HCT116 (cell line): ENCODE measurements at regions not wholly inside any gene's neighbourhood (a gene's known extent, or its start where the extent isn't known, plus 50 kb on each side); places are given as distances from the start of the nearest gene placed in this dataset.

Experiments
- ATAC-seq: fragments of 200-7000 bp; cut with Tn5 transposase; 2 replicates; pipeline ENCODE4 v1.9.1; 2020; ENCODE audit warnings: mild to moderate bottlenecking, moderate library complexity
- BruUV-seq: library from RNA; stranded (reverse); fragments of 400-500 nt; replicated peaks from 2 replicates; lab custom pipeline; 2021; lab: Mats Ljungman, UMichigan
- CTCF ChIA-PET: fragments of 300-600 bp; sonication (Branson Sonifier 250); formaldehyde crosslinking; loops from one replicate; lab custom pipeline; 2021; ENCODE audit warnings: antibody characterized with exemption; lab: Charles Lee
- POLR2A ChIA-PET: fragments of 300-600, 350-600 bp; sonication (Branson Sonifier 250); formaldehyde crosslinking; loops from one replicate; lab custom pipeline; 2021; ENCODE audit warnings: antibody characterized with exemption; lab: Charles Lee
- RAD21 ChIA-PET, 2 experiments: fragments of 300-600 bp; sonication (Branson Sonifier 250); formaldehyde crosslinking; loops; one replicate each; lab custom pipeline; 2023; ENCODE audit warnings: low total read pairs in 2 of 2; ENCODE audit not compliant: uncharacterized antibody in 2 of 2, unreplicated experiment in 2 of 2, low non-redundant PET in 1 of 2; lab: Charles Lee
- DNase-seq: peaks from one replicate; pipeline ENCODE4 v3.0.0-alpha.2; 2010; ENCODE audit warnings: low read depth, low spot score
- H2AFZ ChIP-seq: fragments of 200-600 bp; shearing (Covaris generic), sonication (generic); 2 replicates; pipeline ENCODE4 v1.6.1; 2017; ENCODE audit warnings: low read depth, mixed run types, mixed read lengths, antibody characterized with exemption, low read length; ENCODE audit not compliant: poor library complexity, severe bottlenecking
- H3K27ac ChIP-seq: 2 replicates; pipeline ENCODE4 v1.5.1; 2012; ENCODE audit warnings: low read depth, low read length
- H3K27me3 ChIP-seq: fragments of 200-600 bp; sonication (generic); 2 replicates; pipeline ENCODE4 v1.6.1; 2016; ENCODE audit warnings: mixed run types, low read length, mixed read lengths; ENCODE audit not compliant: insufficient read depth
- H3K36me3 ChIP-seq, 2 experiments: fragments of 200-500 bp in 1 of 2; fragments of 200-600 bp in 1 of 2; sonication (Bioruptor generic) in 1 of 2; sonication (generic) in 1 of 2; 2 replicates each; pipeline versions ENCODE4 v1.5.1 to v1.6.1; 2014 to 2016; ENCODE audit warnings: low read length in 2 of 2, inconsistent platforms in 1 of 2, mixed read lengths in 1 of 2, mixed run types in 1 of 2; ENCODE audit not compliant: insufficient read depth in 2 of 2, control insufficient read depth in 1 of 2
- H3K4me1 ChIP-seq, 2 experiments: fragments of 200-600 bp in 1 of 2; sonication (generic) in 1 of 2; 2 replicates each; pipeline versions ENCODE4 v1.5.1 to v1.6.1; 2012 to 2017; ENCODE audit warnings: low read length in 2 of 2, inconsistent platforms in 1 of 2, mild to moderate bottlenecking in 1 of 2, mixed read lengths in 1 of 2, mixed run types in 1 of 2, moderate library complexity in 1 of 2; ENCODE audit not compliant: insufficient read depth in 2 of 2, control insufficient read depth in 1 of 2
- H3K4me2 ChIP-seq: fragments of 200-600 bp; sonication (generic); 2 replicates; pipeline ENCODE4 v1.6.1; 2017; ENCODE audit warnings: mixed run types, low read length, mixed read lengths
- H3K4me3 ChIP-seq, 2 experiments: fragments of 200-600 bp in 1 of 2; sonication (generic) in 1 of 2; replicated peaks in 1 of 2; 2 replicates each; pipeline ENCODE4 v1.5.1; 2011 to 2016; ENCODE audit warnings: low read length in 2 of 2, control low read depth in 1 of 2, low read depth in 1 of 2, mild to moderate bottlenecking in 1 of 2, mixed read lengths in 1 of 2, mixed run types in 1 of 2
- H3K79me2 ChIP-seq: fragments of 200-600 bp; sonication (generic); 2 replicates; pipeline ENCODE4 v1.6.1; 2017; ENCODE audit warnings: mild to moderate bottlenecking, mixed run types, low read length, moderate library complexity, mixed read lengths; ENCODE audit not compliant: insufficient read depth
- H3K9ac ChIP-seq: fragments of 200-600 bp; sonication (generic); 2 replicates; pipeline ENCODE4 v1.6.1; 2016; ENCODE audit warnings: low read length, mixed read lengths
- H3K9me2 ChIP-seq: fragments of 200-600 bp; sonication (generic), shearing (Covaris generic); 2 replicates; pipeline ENCODE4 v1.6.1; 2017; ENCODE audit warnings: mixed run types, mild to moderate bottlenecking, moderate library complexity; ENCODE audit not compliant: insufficient read depth
- H3K9me3 ChIP-seq, 2 experiments: fragments of 200-500 bp in 1 of 2; fragments of 200-600 bp in 1 of 2; sonication (Bioruptor generic) in 1 of 2; sonication (generic) in 1 of 2; 2 replicates each; pipeline ENCODE4 v1.6.1; 2014 to 2017; ENCODE audit warnings: low read length in 2 of 2, mixed read lengths in 2 of 2, inconsistent platforms in 1 of 2, low read depth in 1 of 2, mild to moderate bottlenecking in 1 of 2, mixed run types in 1 of 2, moderate library complexity in 1 of 2; ENCODE audit not compliant: control insufficient read depth in 1 of 2, insufficient read depth in 1 of 2
- H4K20me1 ChIP-seq: fragments of 200-600 bp; sonication (generic), shearing (Covaris generic); 2 replicates; pipeline ENCODE4 v1.6.1; 2017; ENCODE audit warnings: mixed run types, mild to moderate bottlenecking, moderate library complexity; ENCODE audit not compliant: insufficient read depth
- ATF3 ChIP-seq: IDR thresholded peaks from 2 replicates; pipeline ENCODE4 v1.6.1; 2012
- CEBPB ChIP-seq: IDR thresholded peaks from 2 replicates; pipeline ENCODE4 v1.6.1; 2012; ENCODE audit warnings: low read depth
- CTCF ChIP-seq, 3 experiments: fragments of 200-600 bp in 1 of 3; sonication (generic) in 1 of 3; IDR thresholded peaks in 2 of 3; conservative IDR thresholded peaks in 1 of 3; 2 replicates each; pipeline ENCODE4 v1.5.1; 2012 to 2017; ENCODE audit warnings: low read depth in 2 of 3, low read length in 2 of 3, antibody characterized with exemption in 1 of 3, borderline replicate concordance in 1 of 3, control low read depth in 1 of 3, mild to moderate bottlenecking in 1 of 3, mixed read lengths in 1 of 3, mixed run types in 1 of 3, moderate library complexity in 1 of 3; ENCODE audit not compliant: insufficient read depth in 1 of 3
- EGR1 ChIP-seq: IDR thresholded peaks from 2 replicates; pipeline ENCODE4 v1.6.1; 2012; ENCODE audit warnings: low read depth
- ELF1 ChIP-seq: IDR thresholded peaks from 2 replicates; pipeline ENCODE4 v1.6.1; 2012; ENCODE audit warnings: low read depth, borderline replicate concordance
- EZH2 ChIP-seq: fragments of 200-600 bp; sonication (generic); IDR thresholded peaks from 2 replicates; pipeline ENCODE4 v1.6.1; 2017; ENCODE audit warnings: antibody characterized with exemption, mixed run types
- EZH2phosphoT487 ChIP-seq: fragments of 200-600 bp; IDR thresholded peaks from 2 replicates; pipeline ENCODE4 v1.6.1; 2018; ENCODE audit warnings: antibody characterized with exemption, borderline replicate concordance
- MAX ChIP-seq: IDR thresholded peaks from 2 replicates; pipeline ENCODE4 v1.6.1; 2012
- POLR2A ChIP-seq: IDR thresholded peaks from 2 replicates; pipeline ENCODE4 v1.7.0; 2011; ENCODE audit warnings: borderline replicate concordance; ENCODE audit not compliant: insufficient read depth, insufficient read length; ENCODE audit errors: extremely low read depth
- POLR2AphosphoS5 ChIP-seq: IDR thresholded peaks from 2 replicates; pipeline ENCODE4 v1.6.1; 2011; ENCODE audit warnings: mild to moderate bottlenecking, low read depth, low read length, moderate library complexity
- RAD21 ChIP-seq: IDR thresholded peaks from 2 replicates; pipeline ENCODE4 v1.6.1; 2012; ENCODE audit warnings: low read depth, mild to moderate bottlenecking
- REST ChIP-seq: IDR thresholded peaks from 2 replicates; pipeline ENCODE4 v1.6.1; 2012; ENCODE audit warnings: low read depth
- SIN3A ChIP-seq: IDR thresholded peaks from 2 replicates; pipeline ENCODE4 v1.6.1; 2012; ENCODE audit warnings: low read depth
- SP1 ChIP-seq: IDR thresholded peaks from 2 replicates; pipeline ENCODE4 v1.6.1; 2012; ENCODE audit warnings: low read depth
- SRF ChIP-seq: IDR thresholded peaks from 2 replicates; pipeline ENCODE4 v1.6.1; 2012; ENCODE audit warnings: low read depth
- TCF7L2 ChIP-seq: IDR thresholded peaks from 2 replicates; pipeline ENCODE4 v1.7.0; 2011; ENCODE audit warnings: borderline replicate concordance, inconsistent platforms; ENCODE audit not compliant: insufficient read depth, insufficient read length; ENCODE audit errors: extremely low read depth
- YY1 ChIP-seq: IDR thresholded peaks from 2 replicates; pipeline ENCODE4 v1.6.1; 2011; ENCODE audit warnings: low read length, low read depth, moderate library complexity, mild to moderate bottlenecking; ENCODE audit not compliant: insufficient replicate concordance; ENCODE audit errors: extremely low read depth
- ZBTB33 ChIP-seq: IDR thresholded peaks from 2 replicates; pipeline ENCODE4 v1.6.1; 2011; ENCODE audit warnings: mild to moderate bottlenecking, low read length, moderate library complexity; ENCODE audit not compliant: insufficient replicate concordance; ENCODE audit errors: extremely low read depth
- ZNF274 ChIP-seq: fragments of 200-500 bp; sonication (Bioruptor generic); IDR thresholded peaks from 2 replicates; pipeline ENCODE4 v1.6.1; 2014; ENCODE audit warnings: mild to moderate bottlenecking, low read depth, low read length, inconsistent platforms
- intact Hi-C: fragments of 100-400 bp; cut with micrococcal nuclease; formaldehyde crosslinking; loops from 2 replicates; pipeline ENCODE4 v1.10.0; 2022

GRCh38 chr7:155870334-155871180 lies 58.3 kb upstream of the SHH start:
- ChIA-PET RAD21 (no interaction called here), POLR2A (no interaction called here), CTCF (no interaction called here)
- no peaks in the 10 kb centered on the region for H3K79me2 ChIP-seq
- no peak for DNase-seq
- no peaks in the 10 kb centered on the region for H3K27me3 ChIP-seq
- intact Hi-C loops = no loop called here
- no peak overlapping the region for H3K27ac ChIP-seq
- no peak overlapping the region for H3K9ac ChIP-seq
- H3K36me3 ChIP-seq = no peaks in the 10 kb centered on the region
- no peaks in the 10 kb centered on the region; a peak in 1 of 4 replicates for H3K9me3 ChIP-seq
- H3K4me1 ChIP-seq = no peaks in the 10 kb centered on the region
- H2AFZ ChIP-seq = no peak overlapping the region
- H4K20me1 ChIP-seq = no peaks in the 10 kb centered on the region
- BruUV-seq = no TSS peak
- no peaks in the 10 kb centered on the region for H3K9me2 ChIP-seq
- ATAC-seq = no peak
- no peak for TF ChIP-seq ELF1
- no peak for TF ChIP-seq ZBTB33
- no peak for TF ChIP-seq SP1
- TF ChIP-seq SIN3A = no peak
- no peak for TF ChIP-seq ATF3
- TF ChIP-seq TCF7L2 = no peak
- no peak for TF ChIP-seq POLR2A
- TF ChIP-seq EZH2 = no peak
- TF ChIP-seq CTCF (IDR thresholded peaks at IDR 0.05 in 2 of 3, conservative IDR thresholded peaks at IDR 0.05 in 1 of 3; ENCODE audit: borderline replicate concordance in 1 of 3, insufficient read depth in 1 of 3, low read depth in 2 of 3, low read length in 2 of 3) = no peak
- TF ChIP-seq REST = no peak
- no peak for TF ChIP-seq SRF
- no peak for TF ChIP-seq EZH2phosphoT487
- TF ChIP-seq RAD21 = no peak
- no peak for TF ChIP-seq CEBPB
- no peak for TF ChIP-seq EGR1
- no peak for TF ChIP-seq MAX
- no peak for TF ChIP-seq YY1
- no peak for TF ChIP-seq POLR2AphosphoS5
- no peak for TF ChIP-seq ZNF274
- H3K4me3 ChIP-seq = no peak overlapping the region
- H3K4me2 ChIP-seq = no peak overlapping the region
